Calu3 (cell line): ENCODE measurements at regions not wholly inside any gene's neighbourhood (a gene's known extent, or its start where the extent isn't known, plus 50 kb on each side); places are given as distances from the start of the nearest gene placed in this dataset.

Experiments
- BruUV-seq: library from RNA; stranded (reverse); fragments of 400-500 nt; replicated peaks from 2 replicates; lab custom pipeline; 2021; lab: Mats Ljungman, UMichigan
- CTCF ChIA-PET: fragments of 300-600 bp; sonication (Branson Sonifier 250); formaldehyde crosslinking; loops from one replicate; lab custom pipeline; 2022; ENCODE audit warnings: antibody characterized with exemption; lab: Charles Lee
- DNase-seq: peaks from one replicate; pipeline ENCODE4 v3.0.0; 2022
- H3K27ac Mint-ChIP-seq: one replicate; pipeline ENCODE4 v1.8.0; 2022; ENCODE audit warnings: mixed read lengths; ENCODE audit not compliant: unreplicated experiment
- H3K27me3 Mint-ChIP-seq: one replicate; pipeline ENCODE4 v1.8.0; 2022; ENCODE audit warnings: mixed read lengths; ENCODE audit not compliant: unreplicated experiment
- H3K36me3 Mint-ChIP-seq: one replicate; pipeline ENCODE4 v1.8.0; 2022; ENCODE audit warnings: mild to moderate bottlenecking, moderate library complexity, mixed read lengths; ENCODE audit not compliant: insufficient read depth, unreplicated experiment
- H3K4me1 Mint-ChIP-seq: one replicate; pipeline ENCODE4 v1.8.0; 2022; ENCODE audit warnings: mild to moderate bottlenecking, low read depth, mixed read lengths; ENCODE audit not compliant: unreplicated experiment
- H3K4me3 Mint-ChIP-seq: one replicate; pipeline ENCODE4 v1.8.0; 2022; ENCODE audit warnings: mild to moderate bottlenecking, low read depth, moderate library complexity, mixed read lengths; ENCODE audit not compliant: unreplicated experiment
- H3K9me3 Mint-ChIP-seq: one replicate; pipeline ENCODE4 v1.8.0; 2022; ENCODE audit warnings: low read depth, mixed read lengths; ENCODE audit not compliant: unreplicated experiment
- intact Hi-C: fragments of 100-400 bp; cut with micrococcal nuclease; formaldehyde crosslinking; loops from one replicate; pipeline ENCODE4 v1.10.0; 2022; ENCODE audit not compliant: unreplicated experiment
- TF ChIP-seq, protein P1 (sequence below): fragments of 200-600 bp; IDR thresholded peaks from one replicate; pipeline ENCODE4 v1.8.0; 2022; ENCODE audit warnings: antibody characterized with exemption; ENCODE audit not compliant: unreplicated experiment

DNA sequence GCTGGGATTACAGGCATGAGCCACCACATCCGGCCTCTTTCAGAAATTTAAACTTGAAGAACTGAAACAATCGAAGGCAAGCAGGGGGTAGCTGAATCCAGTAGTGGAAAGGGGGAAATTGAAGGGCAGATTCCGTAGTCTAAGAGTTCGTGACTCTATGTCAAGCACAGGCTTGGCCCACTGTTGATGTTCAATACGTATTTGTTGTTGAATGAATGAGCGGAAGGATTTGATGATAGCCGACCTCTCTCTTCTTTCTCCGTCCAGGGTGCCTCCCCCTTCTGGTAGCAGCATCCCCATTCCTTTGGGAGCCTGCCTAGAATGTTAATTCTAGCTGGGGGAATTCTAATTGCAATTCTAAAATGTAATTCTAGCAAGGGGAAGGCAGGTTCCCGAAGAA, 59.8 kb upstream of the MED13L start:
- H3K27me3 Mint-ChIP-seq, result peaks cover 3% of the 10 kb centered on the region
- H3K9me3 Mint-ChIP-seq, result no peaks in the 10 kb centered on the region
- no peaks in the 10 kb centered on the region for H3K4me1 Mint-ChIP-seq
- intact Hi-C loops, result no loop called here
- TF ChIP-seq, protein P1, sequence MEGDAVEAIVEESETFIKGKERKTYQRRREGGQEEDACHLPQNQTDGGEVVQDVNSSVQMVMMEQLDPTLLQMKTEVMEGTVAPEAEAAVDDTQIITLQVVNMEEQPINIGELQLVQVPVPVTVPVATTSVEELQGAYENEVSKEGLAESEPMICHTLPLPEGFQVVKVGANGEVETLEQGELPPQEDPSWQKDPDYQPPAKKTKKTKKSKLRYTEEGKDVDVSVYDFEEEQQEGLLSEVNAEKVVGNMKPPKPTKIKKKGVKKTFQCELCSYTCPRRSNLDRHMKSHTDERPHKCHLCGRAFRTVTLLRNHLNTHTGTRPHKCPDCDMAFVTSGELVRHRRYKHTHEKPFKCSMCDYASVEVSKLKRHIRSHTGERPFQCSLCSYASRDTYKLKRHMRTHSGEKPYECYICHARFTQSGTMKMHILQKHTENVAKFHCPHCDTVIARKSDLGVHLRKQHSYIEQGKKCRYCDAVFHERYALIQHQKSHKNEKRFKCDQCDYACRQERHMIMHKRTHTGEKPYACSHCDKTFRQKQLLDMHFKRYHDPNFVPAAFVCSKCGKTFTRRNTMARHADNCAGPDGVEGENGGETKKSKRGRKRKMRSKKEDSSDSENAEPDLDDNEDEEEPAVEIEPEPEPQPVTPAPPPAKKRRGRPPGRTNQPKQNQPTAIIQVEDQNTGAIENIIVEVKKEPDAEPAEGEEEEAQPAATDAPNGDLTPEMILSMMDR, result no peak
- CTCF ChIA-PET, result no interaction called here
- BruUV-seq, result no TSS peak
- H3K4me3 Mint-ChIP-seq, result no peak overlapping the region
- DNase-seq, result no peak
- H3K27ac Mint-ChIP-seq, result no peak overlapping the region
- H3K36me3 Mint-ChIP-seq, result no peaks in the 10 kb centered on the region

GRCh38 chr12:116338064-116338846, 60.8 kb upstream of the MED13L start:
- CTCF ChIA-PET, result no interaction called here
- intact Hi-C loops, result no loop called here

DNA sequence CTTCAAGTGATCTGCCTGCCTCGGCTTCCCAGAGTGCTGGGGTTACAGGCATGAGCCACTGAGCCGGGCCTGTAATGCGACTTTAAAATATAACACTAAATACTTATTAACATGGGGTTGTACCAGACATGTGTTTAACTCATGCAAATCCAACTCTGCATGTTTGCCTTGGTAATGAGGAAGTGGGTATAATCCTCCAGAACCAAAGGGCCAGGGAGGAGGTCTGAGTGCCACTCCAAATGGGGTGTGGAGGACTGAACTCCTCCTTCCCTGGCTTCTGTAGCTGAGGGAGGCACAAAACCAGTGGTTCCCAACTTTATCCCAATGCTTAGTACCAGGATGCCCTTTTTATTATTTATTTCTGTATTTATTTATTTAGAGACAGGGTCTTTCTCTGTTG, 61.6 kb upstream of the MED13L start:
- peaks cover 14% of the 10 kb centered on the region for H3K27me3 Mint-ChIP-seq
- CTCF ChIA-PET, result no interaction called here
- DNase-seq, result no peak
- no peak overlapping the region for H3K4me3 Mint-ChIP-seq
- no peaks in the 10 kb centered on the region for H3K4me1 Mint-ChIP-seq
- no peaks in the 10 kb centered on the region for H3K9me3 Mint-ChIP-seq
- TF ChIP-seq, protein P1, result no peak
- no peak overlapping the region for H3K27ac Mint-ChIP-seq
- no TSS peak for BruUV-seq
- H3K36me3 Mint-ChIP-seq, result no peaks in the 10 kb centered on the region
- intact Hi-C loops, result no loop called here

More at GRCh38 chr12:116338064-116338846, 60.8 kb upstream of the MED13L start:
- BruUV-seq, result no TSS peak
- DNase-seq, result no peak
- TF ChIP-seq, protein P1, result no peak
- Mint-ChIP-seq H3K4me3 (no peak overlapping the region), H3K9me3 (no peaks in the 10 kb centered on the region), H3K27me3 (peaks cover 12% of the 10 kb centered on the region), H3K36me3 (no peaks in the 10 kb centered on the region), H3K4me1 (no peaks in the 10 kb centered on the region), H3K27ac (no peak overlapping the region)

DNA sequence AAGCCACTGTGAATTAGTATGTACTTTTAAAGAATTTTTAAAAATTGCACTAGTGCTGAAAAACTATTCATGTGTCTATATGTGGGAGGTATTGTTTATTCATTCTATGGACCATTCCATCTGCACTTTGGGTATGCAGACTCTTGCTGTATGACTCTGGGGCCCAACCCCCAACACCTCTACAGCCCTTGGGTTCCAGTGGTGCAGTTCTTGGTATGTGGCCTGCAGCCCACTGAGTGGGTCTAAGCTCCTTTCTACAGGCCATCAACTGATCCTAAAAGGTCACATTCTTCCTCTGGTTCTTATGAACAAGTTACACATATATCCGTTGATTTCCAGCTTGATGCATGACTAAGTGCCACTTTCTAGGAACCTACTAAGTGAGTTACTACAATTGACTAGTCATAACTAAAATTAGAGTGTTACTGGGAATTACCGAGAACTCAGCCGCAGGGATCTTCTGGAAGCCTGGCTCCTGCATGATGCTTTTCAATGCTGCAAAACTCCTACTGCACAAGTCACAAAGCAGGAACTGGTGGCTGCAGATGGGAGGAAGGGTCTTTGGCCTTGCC, 62.4 kb upstream of the MED13L start:
- no peak overlapping the region for H3K27ac Mint-ChIP-seq
- no peak for DNase-seq
- H3K9me3 Mint-ChIP-seq, result peaks cover 4% of the 10 kb centered on the region
- H3K27me3 Mint-ChIP-seq, result peaks cover 22% of the 10 kb centered on the region
- CTCF ChIA-PET, result no interaction called here
- no TSS peak for BruUV-seq
- H3K4me1 Mint-ChIP-seq, result no peaks in the 10 kb centered on the region
- TF ChIP-seq, protein P1, result no peak
- H3K4me3 Mint-ChIP-seq, result no peak overlapping the region
- intact Hi-C loops, result no loop called here
- no peaks in the 10 kb centered on the region for H3K36me3 Mint-ChIP-seq
